Gastroesophageal sphincter (tissue), 4 donors: ENCODE measurements at regions not wholly inside any gene's neighbourhood (a gene's known extent, or its start where the extent isn't known, plus 50 kb on each side); places are given as distances from the start of the nearest gene placed in this dataset.

Source experiments
- ATAC-seq: fragments of 150-250 bp; one replicate; pipeline ENCODE4 v1.9.1; 2016; ENCODE audit warnings: mild to moderate bottlenecking, moderate library complexity
- H3K27ac ChIP-seq, 4 donors: fragments of 200-600 bp; sonication (generic) in 3 of 4; 1 replicate in 3 of 4; 2 replicates in 1 of 4; pipeline ENCODE4 v1.5.1; 2016 to 2019
- H3K27me3 ChIP-seq: fragments of 200-600 bp; sonication (generic); one replicate; pipeline ENCODE4 v1.5.1; 2019
- H3K36me3 ChIP-seq, 2 donors: fragments of 200-600 bp; sonication (generic); one replicate each; pipeline ENCODE4 v1.5.1; 2019; ENCODE audit warnings: control low read depth in 1 of 2
- H3K4me1 ChIP-seq, 3 donors: fragments of 200-600 bp; sonication (generic); 1 replicate in 2 of 3; 2 replicates in 1 of 3; pipeline ENCODE4 v1.5.1; 2016 to 2019; ENCODE audit warnings: control low read depth in 2 of 3
- H3K4me3 ChIP-seq, 2 donors: fragments of 200-600 bp; sonication (generic); one replicate each; pipeline ENCODE4 v1.5.1; 2019; ENCODE audit warnings: mild to moderate bottlenecking in 1 of 2, moderate library complexity in 1 of 2
- H3K9me3 ChIP-seq, 3 donors: fragments of 200-600 bp; sonication (generic); one replicate each; pipeline ENCODE4 v1.5.1; 2017 to 2019; ENCODE audit warnings: control low read depth in 2 of 3
- CTCF ChIP-seq, 4 experiments: fragments of 200-600 bp in 2 of 4; fragments of 450-650 bp in 2 of 4; sonication (generic) in 1 of 4; IDR thresholded peaks; one replicate each; pipeline ENCODE4 v1.5.1; 2017 to 2019; ENCODE audit warnings: antibody characterized with exemption in 4 of 4, mild to moderate bottlenecking in 2 of 4, moderate library complexity in 2 of 4
- EP300 ChIP-seq: sonication (generic); formaldehyde crosslinking; IDR thresholded peaks from one replicate; pipeline ENCODE4 v1.6.1; 2017; ENCODE audit warnings: antibody characterized with exemption, mild to moderate bottlenecking
- POLR2A ChIP-seq, 2 donors: fragments of 450-650 bp; IDR thresholded peaks; one replicate each; pipeline ENCODE4 v1.6.1; 2017; ENCODE audit warnings: antibody characterized with exemption in 2 of 2, mild to moderate bottlenecking in 2 of 2, moderate library complexity in 1 of 2
- POLR2AphosphoS5 ChIP-seq: sonication (generic); formaldehyde crosslinking; IDR thresholded peaks from one replicate; pipeline ENCODE4 v1.6.1; 2017; ENCODE audit warnings: antibody characterized with exemption
- WGBS, 2 donors: methylation state at CpG; one replicate each; pipeline ENCODE4 v1.1.5; 2018; ENCODE audit warnings: low coverage in 1 of 2; 5-methylcytosine and 5-hydroxymethylcytosine counted together

GRCh38 chr18:51852681-51853080 is 487.3 kb upstream of the DCC start:
- TF ChIP-seq CTCF (IDR thresholded peaks at IDR 0.05) (no peak), EP300 (no peak), POLR2A (IDR thresholded peaks at IDR 0.05) (no peak), POLR2AphosphoS5 (no peak)
- H3K4me3 ChIP-seq = no peak overlapping the region
- ATAC-seq = no peak

GRCh38 chr18:51857989-51858388 is 482.0 kb upstream of the DCC start:
- WGBS, 2 donors = 26 to 43% methylated on average over 4 to 5 of the region's 5 CpGs
- TF ChIP-seq CTCF (IDR thresholded peaks at IDR 0.05) (no peak), POLR2AphosphoS5 (no peak), EP300 (no peak)

More at GRCh38 chr18:51852681-51853080, 487.3 kb upstream of the DCC start:
- Histone ChIP-seq H3K4me1 (no peaks in the 10 kb centered on the region), H3K9me3 (peaks cover 0 to 14% (median 0%) of the 10 kb centered on the region in 3 donors), H3K27me3 (no peaks in the 10 kb centered on the region), H3K27ac (no peak overlapping the region), H3K36me3 (no peaks in the 10 kb centered on the region)

GRCh38 chr18:51861046-51861445 is 479.0 kb upstream of the DCC start:
- no peak for ATAC-seq
- no peak overlapping the region for H3K4me3 ChIP-seq
- no peaks in the 10 kb centered on the region for H3K4me1 ChIP-seq
- no peak overlapping the region for H3K27ac ChIP-seq
- H3K36me3 ChIP-seq = no peaks in the 10 kb centered on the region
- TF ChIP-seq POLR2A (IDR thresholded peaks at IDR 0.05) = no peak
- no peak for TF ChIP-seq CTCF (IDR thresholded peaks at IDR 0.05)
- TF ChIP-seq POLR2AphosphoS5 = no peak
- no peak for TF ChIP-seq EP300
- no peaks in the 10 kb centered on the region for H3K27me3 ChIP-seq
- H3K9me3 ChIP-seq = peaks cover 0 to 9% (median 0%) of the 10 kb centered on the region in 3 donors
- 63 to 81% methylated on average over 2 of the region's 2 CpGs for WGBS, 2 donors

More at GRCh38 chr18:51857989-51858388, 482.0 kb upstream of the DCC start:
- no peaks in the 10 kb centered on the region for H3K27me3 ChIP-seq
- H3K9me3 ChIP-seq = no peaks in the 10 kb centered on the region
- H3K4me1 ChIP-seq = no peaks in the 10 kb centered on the region
- no peak for ATAC-seq
- H3K27ac ChIP-seq = no peak overlapping the region
- H3K36me3 ChIP-seq = no peaks in the 10 kb centered on the region
- no peak overlapping the region for H3K4me3 ChIP-seq

GRCh38 chr18:51862051-51862715 is 477.8 kb upstream of the DCC start:
- Histone ChIP-seq H3K27me3 (no peaks in the 10 kb centered on the region), H3K4me3 (no peak overlapping the region), H3K27ac (no peak overlapping the region), H3K36me3 (no peaks in the 10 kb centered on the region), H3K4me1 (no peaks in the 10 kb centered on the region), H3K9me3 (peaks cover 0 to 9% (median 0%) of the 10 kb centered on the region in 3 donors)
- WGBS, 2 donors = 67 to 85% methylated on average over 4 of the region's 4 CpGs
- no peak for ATAC-seq
- no peak for TF ChIP-seq POLR2A (IDR thresholded peaks at IDR 0.05)
- TF ChIP-seq POLR2AphosphoS5 = no peak
- no peak for TF ChIP-seq EP300
- TF ChIP-seq CTCF (IDR thresholded peaks at IDR 0.05) = no peak

GRCh38 chr18:51864219-51864965 is 475.6 kb upstream of the DCC start:
- WGBS, 2 donors = no CpG with 5 or more reads among the region's 36 CpGs
- no peak for ATAC-seq
- no peaks in the 10 kb centered on the region for H3K27me3 ChIP-seq
- peaks cover 0 to 9% (median 0%) of the 10 kb centered on the region in 3 donors for H3K9me3 ChIP-seq
- no peaks in the 10 kb centered on the region for H3K4me1 ChIP-seq
- no peaks in the 10 kb centered on the region for H3K36me3 ChIP-seq
- no peak for TF ChIP-seq CTCF (IDR thresholded peaks at IDR 0.05)
- TF ChIP-seq POLR2AphosphoS5 = no peak
- no peak for TF ChIP-seq EP300
- TF ChIP-seq POLR2A (IDR thresholded peaks at IDR 0.05) = no peak
- H3K4me3 ChIP-seq = no peak overlapping the region
- H3K27ac ChIP-seq = no peak overlapping the region
